Activated CD4-positive, alpha-beta T cell treated with anti-CD3 and anti-CD28 coated beads, Interleukin-2, Interleukin-4, amounts not matched to agents 100 ng/mL and 50 ng/mL, durations not matched to agents 16 hours and 8 hours (primary cell): ENCODE measurements at regions not wholly inside any gene's neighbourhood (a gene's known extent, or its start where the extent isn't known, plus 50 kb on each side); places are given as distances from the start of the nearest gene placed in this dataset.

ENCODE experiments used
- DNase-seq: peaks from one replicate; pipeline ENCODE4 v3.0.0-alpha.2; 2020; ENCODE audit warnings: low spot score

- no peak for DNase-seq
Measured at GRCh38 chr9:80231318-80232236, 659.8 kb downstream of the TLE4 start.

- no peak for DNase-seq
Measured at GRCh38 chr9:80223897-80224296, 652.1 kb downstream of the TLE4 start.

- DNase-seq, result no peak
Measured at GRCh38 chr9:80222466-80223169, 650.9 kb downstream of the TLE4 start.

DNA sequence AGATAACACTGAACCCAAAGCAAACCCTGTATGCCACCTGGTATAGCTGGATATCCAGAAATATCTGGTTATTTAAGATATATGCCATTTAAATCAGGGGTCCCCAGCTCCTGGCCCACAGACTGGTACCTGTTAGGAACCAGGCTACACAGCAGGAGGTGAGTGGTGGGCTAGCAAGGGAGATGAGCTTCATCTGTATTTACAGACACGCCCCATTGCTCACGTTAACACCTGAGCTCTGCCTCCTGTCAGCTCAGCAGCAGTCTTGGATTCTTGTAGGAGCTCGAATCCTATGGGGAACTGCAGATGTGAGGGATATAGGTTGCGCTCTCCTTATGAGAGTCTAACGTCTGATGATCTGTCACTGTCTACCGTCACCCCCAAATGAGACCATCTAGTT is 646.6 kb downstream of the TLE4 start:
- no peak for DNase-seq

DNA sequence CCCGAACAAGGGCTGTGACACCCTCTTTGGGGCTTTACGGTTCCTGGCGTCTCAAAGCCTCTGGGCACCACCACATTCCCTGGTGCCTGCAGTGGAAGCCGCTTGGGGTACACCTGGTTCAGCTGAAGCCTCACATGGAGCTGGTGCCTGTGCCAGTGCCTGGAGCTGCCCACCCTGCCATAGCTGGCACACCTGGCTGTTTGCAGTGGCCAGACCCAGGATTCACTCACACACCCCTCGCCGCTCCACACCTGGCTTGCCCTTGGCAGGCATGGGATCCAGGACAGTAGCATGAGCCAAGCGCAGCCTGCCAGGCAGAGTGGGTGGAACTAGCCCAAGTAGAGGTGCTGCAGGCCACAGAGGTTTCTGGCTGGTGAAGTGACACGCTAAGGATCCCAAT is 641.8 kb downstream of the TLE4 start:
- no peak for DNase-seq

DNA sequence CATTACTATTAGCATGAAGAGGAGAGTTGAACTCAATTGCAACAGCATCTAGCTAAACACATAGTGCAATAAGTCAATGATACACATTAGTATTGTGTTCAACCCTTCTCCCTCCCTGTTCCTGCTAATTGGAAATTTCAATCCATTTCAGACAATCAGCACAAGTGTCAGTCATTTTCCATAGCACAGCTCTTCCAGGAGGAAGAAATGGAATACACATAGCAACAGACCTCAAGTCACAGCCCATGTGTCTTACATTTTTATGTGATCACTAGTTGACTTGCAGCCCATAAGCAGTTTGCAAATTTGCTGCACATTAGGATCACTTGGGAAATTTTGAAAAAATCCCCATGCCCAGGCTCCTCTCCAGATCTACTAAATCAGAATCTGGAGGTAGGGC is 636.9 kb downstream of the TLE4 start:
- no peak for DNase-seq

- DNase-seq, result no peak
Measured at GRCh38 chr9:80204054-80204453, 632.3 kb downstream of the TLE4 start.

DNA sequence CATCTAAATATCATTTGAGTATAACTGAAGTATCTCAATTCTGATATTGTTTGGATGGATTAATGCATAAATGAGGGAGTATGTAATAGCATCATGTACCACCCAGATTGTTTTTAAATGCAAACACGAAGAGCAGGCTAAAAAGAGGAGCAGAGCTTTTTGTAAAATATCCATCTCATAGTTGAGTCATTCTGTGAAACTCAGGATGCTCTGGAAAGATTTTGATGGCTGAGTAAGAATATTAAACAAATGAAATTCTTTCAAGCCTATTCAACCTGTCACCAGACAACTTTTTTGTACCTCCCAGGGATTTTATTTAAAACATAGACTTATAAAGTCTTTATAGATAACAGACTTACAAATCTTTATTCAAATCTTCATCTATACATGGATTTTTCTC is 625.9 kb downstream of the TLE4 start:
- DNase-seq, result no peak

- no peak for DNase-seq
Measured at GRCh38 chr9:80191108-80191507, 619.3 kb downstream of the TLE4 start.

- DNase-seq, result no peak
Measured at GRCh38 chr9:80188579-80188978, 616.8 kb downstream of the TLE4 start.

GRCh38 chr9:80185112-80185738 is 613.5 kb downstream of the TLE4 start:
- no peak for DNase-seq

DNA sequence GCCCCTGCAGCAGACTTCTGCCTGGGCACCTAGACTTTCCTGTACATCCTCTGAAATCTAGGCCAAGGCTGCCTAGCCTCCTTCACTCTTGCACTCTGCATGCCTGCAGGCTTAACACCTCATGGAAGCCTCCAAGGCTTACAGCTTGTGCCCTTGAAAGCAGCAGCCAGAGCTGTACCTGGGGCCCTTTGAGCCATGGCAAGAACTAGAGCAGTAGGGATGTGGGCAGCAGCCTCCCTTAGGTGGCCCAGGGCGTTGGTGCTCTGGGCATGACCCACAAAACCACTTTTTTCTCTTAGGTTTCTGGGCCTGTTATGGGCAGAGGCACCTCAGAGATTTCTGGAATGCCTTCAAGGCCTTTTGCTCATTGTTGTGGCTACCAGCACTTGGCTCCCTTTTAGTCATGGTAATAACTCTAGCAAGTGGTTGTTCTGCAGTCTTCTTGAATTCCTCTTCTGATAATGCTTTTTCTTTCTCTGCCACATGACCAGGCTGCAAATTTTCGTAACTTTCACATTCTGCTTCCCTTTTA is 606.2 kb downstream of the TLE4 start:
- no peak for DNase-seq

DNA sequence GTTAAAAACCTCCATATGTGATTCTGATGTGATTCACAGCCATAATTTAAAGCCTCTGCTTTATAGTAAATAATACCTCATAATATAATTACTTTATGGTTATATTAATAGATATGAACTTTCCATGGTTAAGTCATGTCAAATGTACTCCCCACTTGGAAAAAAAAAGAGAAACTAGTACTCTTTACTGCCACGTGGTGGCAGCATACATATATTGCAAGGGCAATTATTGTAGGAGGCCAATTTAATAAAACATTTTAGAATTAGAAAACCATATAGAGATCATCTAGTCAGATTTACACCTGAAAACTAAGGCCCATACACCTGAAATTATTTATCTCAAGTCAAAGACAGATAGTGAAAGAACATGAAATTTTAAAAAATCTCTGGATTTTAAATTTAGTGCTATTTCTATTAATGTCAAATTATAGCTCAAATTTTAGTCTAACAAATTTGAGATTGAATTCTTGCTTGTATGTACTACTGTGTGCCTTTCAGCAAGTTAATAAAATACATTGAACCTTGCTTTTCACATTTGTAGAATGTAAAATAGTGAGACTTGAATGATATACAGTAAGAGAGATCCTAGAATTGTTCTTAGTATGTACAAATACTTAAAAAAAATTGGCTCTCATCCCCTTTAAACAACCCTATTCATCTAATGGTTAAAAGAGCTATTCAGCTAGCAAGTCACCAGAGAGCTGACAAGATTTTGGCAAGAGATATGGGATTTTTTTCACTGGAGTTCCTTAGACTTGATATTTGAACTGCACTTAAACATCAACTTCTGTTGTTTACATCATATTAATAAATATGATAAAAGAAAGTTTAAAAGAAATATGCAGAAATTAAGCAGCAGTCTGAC is 603.8 kb downstream of the TLE4 start:
- DNase-seq, result peak; percentile 12

DNA sequence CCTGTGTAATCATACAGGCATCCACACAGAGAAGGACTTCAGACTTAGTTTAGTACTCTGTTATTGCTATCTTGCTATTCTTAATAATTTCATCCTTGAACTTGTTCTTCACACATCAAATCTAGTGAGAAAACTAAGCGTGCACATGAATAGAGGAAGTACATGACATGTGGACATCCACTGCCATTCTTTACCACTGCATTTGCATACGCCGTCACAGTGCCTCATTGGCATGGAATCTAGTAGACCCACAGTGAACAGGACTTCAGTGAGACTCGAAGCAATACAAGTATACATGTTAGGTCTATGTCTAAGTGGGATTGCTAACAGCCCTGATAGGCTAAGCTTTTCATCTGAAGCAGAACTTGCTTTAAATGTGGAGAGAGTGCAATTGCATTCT is 592.1 kb downstream of the TLE4 start:
- no peak for DNase-seq

DNA sequence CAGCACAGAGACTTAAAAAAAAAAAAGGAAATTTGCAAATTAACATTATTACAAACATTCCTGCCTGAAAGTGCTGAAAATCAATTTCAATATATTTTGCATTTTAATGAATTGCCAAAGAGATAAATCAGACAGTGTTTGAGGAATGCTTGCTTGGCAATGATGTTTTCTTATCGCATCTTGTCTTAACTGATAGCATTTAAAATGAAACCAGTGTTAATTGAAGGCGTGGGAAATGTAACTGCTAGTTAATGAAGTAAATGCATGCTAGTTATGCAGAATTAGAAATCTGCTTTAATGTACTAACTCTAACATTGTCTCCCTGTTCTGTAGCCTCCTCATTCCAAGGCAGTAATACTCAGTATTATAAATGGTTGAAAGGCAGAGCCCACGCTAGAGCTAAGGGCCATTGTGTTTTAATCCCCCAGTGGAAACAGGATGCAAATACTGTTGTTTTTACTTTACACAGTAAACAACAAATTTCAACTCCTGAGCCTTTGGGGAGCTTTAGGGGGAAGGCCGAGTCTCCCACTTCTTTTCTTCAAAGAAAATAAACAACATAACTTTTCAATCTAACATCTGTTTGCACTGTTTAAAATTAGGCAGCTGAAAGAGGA is 586.9 kb downstream of the TLE4 start:
- DNase-seq, result no peak

DNA sequence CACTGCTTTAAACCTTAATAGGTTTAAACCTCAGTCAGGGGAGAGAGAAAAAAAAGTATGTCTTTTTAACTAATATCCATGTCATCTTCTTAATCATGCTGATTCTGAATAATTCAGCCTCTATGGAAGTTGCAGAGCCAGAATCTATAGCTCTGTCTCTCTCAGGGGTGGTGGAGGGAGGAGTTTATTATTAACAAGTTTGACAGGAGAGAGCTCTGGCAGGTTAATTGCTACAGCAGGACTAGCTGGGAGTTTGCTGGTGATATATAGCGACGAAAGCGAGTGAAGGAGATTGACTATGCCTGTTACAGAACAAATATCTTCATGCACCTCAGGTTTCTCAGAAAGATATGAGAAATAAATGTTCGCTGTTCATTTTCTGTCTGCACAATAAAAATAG is 586.4 kb downstream of the TLE4 start:
- DNase-seq, result no peak

- no peak for DNase-seq
Measured at GRCh38 chr9:80157561-80157983, 585.8 kb downstream of the TLE4 start.

- no peak for DNase-seq
Measured at GRCh38 chr9:80156756-80157472, 585.1 kb downstream of the TLE4 start.

DNA sequence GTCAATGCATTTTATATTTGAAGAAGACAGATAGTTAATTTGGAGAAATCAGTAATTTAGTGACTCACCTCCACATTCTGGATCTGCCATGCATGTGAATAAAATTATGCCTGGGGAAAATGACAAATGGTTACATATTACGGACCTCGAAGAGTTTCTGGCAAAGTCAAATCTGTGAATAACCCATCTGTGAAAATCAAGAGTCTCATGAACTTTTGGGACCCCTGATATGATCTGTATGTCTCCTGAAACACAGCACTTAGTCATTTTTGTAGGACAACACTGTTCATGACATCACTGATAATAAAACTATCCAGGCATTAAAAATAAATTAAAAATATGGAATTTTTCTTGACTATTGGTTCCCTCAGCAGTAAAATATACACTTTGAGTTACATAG is 584.5 kb downstream of the TLE4 start:
- no peak for DNase-seq

DNA sequence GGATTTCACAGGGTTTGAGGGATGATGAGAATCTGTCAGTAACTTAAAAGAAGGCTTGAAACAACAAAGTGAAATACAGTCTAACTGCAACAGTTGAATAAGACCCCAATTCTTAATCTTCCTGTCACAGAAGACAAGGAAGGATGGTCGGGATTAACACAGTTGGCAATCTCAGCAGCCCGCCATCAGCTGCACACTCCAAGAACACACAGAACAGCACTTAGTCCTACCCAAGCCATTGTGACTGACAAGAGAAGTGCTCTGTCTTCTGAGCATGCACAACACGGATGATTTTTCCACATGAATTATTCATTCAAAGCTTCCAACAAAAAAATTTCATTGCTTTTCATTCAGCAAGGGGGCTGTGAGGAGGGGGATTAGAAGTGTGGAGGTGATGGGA is 576.1 kb downstream of the TLE4 start:
- no peak for DNase-seq

DNA sequence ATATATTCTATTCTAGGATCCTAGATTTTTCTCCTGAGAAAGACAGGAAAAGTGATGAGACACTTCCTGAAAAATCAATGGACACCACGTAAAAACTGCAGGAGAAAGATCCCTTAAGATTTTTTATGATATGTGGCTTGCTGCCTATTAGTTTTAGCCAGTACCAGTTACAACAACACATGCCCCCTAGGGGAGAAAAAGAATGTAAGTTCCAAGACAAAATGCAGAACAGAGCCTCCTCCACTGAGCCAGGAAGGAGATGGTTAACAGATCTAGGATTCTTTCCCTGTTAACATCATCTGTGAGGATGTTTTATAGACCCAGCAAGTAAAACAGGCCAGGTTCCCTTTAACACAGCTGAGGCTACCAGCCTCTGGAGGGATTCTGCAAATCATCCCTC is 574.7 kb downstream of the TLE4 start:
- no peak for DNase-seq
